ENCODE measurements at regions not wholly inside any gene's neighbourhood (a gene's known extent, or its start where the extent isn't known, plus 50 kb on each side); places are given as distances from the start of the nearest gene placed in this dataset.

GRCh38 chr7:125247514-125248098 lies 318.0 kb upstream of the POT1 start:
- Histone ChIP-seq H3K36me3 (no peaks in the 10 kb centered on the region), H3K27me3 (replicated peaks; ENCODE audit: insufficient read depth) (no peaks in the 10 kb centered on the region), H3K9me3 (no peaks in the 10 kb centered on the region), H3K4me1 (replicated peaks) (no peaks in the 10 kb centered on the region), H3K27ac (no peak overlapping the region), H3K4me3 (no peak overlapping the region)
- no peak for TF ChIP-seq POLR2A (IDR thresholded peaks at IDR 0.05)
- no peak for TF ChIP-seq POLR2AphosphoS5 (IDR thresholded peaks at IDR 0.05)
- TF ChIP-seq, protein P1, sequence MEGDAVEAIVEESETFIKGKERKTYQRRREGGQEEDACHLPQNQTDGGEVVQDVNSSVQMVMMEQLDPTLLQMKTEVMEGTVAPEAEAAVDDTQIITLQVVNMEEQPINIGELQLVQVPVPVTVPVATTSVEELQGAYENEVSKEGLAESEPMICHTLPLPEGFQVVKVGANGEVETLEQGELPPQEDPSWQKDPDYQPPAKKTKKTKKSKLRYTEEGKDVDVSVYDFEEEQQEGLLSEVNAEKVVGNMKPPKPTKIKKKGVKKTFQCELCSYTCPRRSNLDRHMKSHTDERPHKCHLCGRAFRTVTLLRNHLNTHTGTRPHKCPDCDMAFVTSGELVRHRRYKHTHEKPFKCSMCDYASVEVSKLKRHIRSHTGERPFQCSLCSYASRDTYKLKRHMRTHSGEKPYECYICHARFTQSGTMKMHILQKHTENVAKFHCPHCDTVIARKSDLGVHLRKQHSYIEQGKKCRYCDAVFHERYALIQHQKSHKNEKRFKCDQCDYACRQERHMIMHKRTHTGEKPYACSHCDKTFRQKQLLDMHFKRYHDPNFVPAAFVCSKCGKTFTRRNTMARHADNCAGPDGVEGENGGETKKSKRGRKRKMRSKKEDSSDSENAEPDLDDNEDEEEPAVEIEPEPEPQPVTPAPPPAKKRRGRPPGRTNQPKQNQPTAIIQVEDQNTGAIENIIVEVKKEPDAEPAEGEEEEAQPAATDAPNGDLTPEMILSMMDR (IDR thresholded peaks at IDR 0.05) = no peak
- intact Hi-C loops (cut with DNase I) = no loop called here
- DNase-seq (ENCODE audit: low spot score) = no peak
- WGBS = 88% methylated on average over 1 of the region's 1 CpG

GRCh38 chr7:125246706-125247105 lies 317.1 kb upstream of the POT1 start:
- H3K9me3 ChIP-seq = no peaks in the 10 kb centered on the region
- intact Hi-C loops (cut with DNase I) = no loop called here
- no peaks in the 10 kb centered on the region for H3K4me1 ChIP-seq (replicated peaks)
- no peaks in the 10 kb centered on the region for H3K27me3 ChIP-seq (replicated peaks; ENCODE audit: insufficient read depth)
- no peaks in the 10 kb centered on the region for H3K36me3 ChIP-seq
- no peak overlapping the region for H3K27ac ChIP-seq
- 63% methylated on average over 1 of the region's 1 CpG for WGBS
- no peak overlapping the region for H3K4me3 ChIP-seq
- no peak for DNase-seq (ENCODE audit: low spot score)
- TF ChIP-seq POLR2A (IDR thresholded peaks at IDR 0.05) (no peak), POLR2AphosphoS5 (IDR thresholded peaks at IDR 0.05) (no peak)
- TF ChIP-seq, protein P1 (IDR thresholded peaks at IDR 0.05) = no peak

DNA sequence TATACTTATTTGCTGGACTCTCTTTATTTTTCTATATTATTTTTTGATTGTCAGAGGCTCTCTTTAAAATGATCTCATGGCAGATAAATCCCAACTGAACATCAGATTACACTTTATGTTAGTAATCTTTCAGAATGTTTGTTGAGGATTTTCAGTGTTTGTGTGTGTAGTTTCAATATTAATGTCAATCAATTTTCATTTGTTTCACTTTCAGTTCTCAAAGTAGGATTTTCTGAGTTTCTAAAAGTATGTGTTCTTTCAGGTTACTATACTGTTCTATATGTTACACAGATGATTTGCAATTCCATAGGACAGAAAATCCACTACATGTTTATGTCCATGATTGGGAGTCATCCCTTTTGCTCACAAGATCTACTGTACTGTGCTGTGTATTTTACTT lies 311.9 kb upstream of the POT1 start:
- TF ChIP-seq POLR2A (IDR thresholded peaks at IDR 0.05) (no peak), POLR2AphosphoS5 (IDR thresholded peaks at IDR 0.05) (no peak)
- TF ChIP-seq, protein P1 (IDR thresholded peaks at IDR 0.05) = no peak
- Histone ChIP-seq H3K36me3 (no peaks in the 10 kb centered on the region), H3K4me3 (no peak overlapping the region), H3K27me3 (replicated peaks; ENCODE audit: insufficient read depth) (no peaks in the 10 kb centered on the region), H3K27ac (no peak overlapping the region), H3K9me3 (no peaks in the 10 kb centered on the region), H3K4me1 (replicated peaks) (no peaks in the 10 kb centered on the region)
- no peak for DNase-seq (ENCODE audit: low spot score)
- intact Hi-C loops (cut with DNase I) = no loop called here

GRCh38 chr7:125222596-125222995 lies 293.0 kb upstream of the POT1 start:
- no peak overlapping the region for H3K4me3 ChIP-seq
- no peaks in the 10 kb centered on the region for H3K9me3 ChIP-seq
- no peak for TF ChIP-seq POLR2A (IDR thresholded peaks at IDR 0.05)
- TF ChIP-seq POLR2AphosphoS5 (IDR thresholded peaks at IDR 0.05) = no peak
- TF ChIP-seq, protein P1 (IDR thresholded peaks at IDR 0.05) = no peak
- DNase-seq (ENCODE audit: low spot score) = no peak
- no peaks in the 10 kb centered on the region for H3K4me1 ChIP-seq (replicated peaks)
- no peaks in the 10 kb centered on the region for H3K36me3 ChIP-seq
- no peaks in the 10 kb centered on the region for H3K27me3 ChIP-seq (replicated peaks; ENCODE audit: insufficient read depth)
- no peak overlapping the region for H3K27ac ChIP-seq
- 52% methylated on average over 1 of the region's 1 CpG for WGBS
- intact Hi-C loops (cut with DNase I) = no loop called here

DNA sequence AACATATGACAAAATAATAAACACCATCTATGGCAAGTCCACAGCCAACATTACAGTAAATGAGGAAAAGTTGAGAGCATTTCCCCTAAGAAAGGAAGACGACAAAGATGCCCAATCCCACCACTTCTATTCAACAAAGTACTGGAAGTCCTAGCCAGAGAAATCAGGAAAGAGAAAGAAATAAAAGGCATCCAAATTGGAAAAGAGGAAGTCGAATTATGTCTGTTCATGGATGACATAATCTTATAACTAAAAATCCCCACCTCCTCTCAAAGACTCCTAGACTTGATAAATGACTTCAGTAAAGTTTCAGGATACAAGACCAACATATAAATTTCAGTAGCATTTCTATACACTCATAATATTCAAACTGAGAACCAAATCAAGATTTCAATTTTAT lies 288.5 kb upstream of the POT1 start:
- 93% methylated on average over 2 of the region's 2 CpGs for WGBS

More for the DNA sequence above, 288.5 kb upstream of the POT1 start:
- no peak for DNase-seq (ENCODE audit: low spot score)
- Histone ChIP-seq H3K27ac (no peak overlapping the region), H3K4me1 (replicated peaks) (no peaks in the 10 kb centered on the region), H3K4me3 (no peak overlapping the region), H3K36me3 (no peaks in the 10 kb centered on the region), H3K9me3 (no peaks in the 10 kb centered on the region), H3K27me3 (replicated peaks; ENCODE audit: insufficient read depth) (no peaks in the 10 kb centered on the region)
- TF ChIP-seq POLR2A (IDR thresholded peaks at IDR 0.05) (no peak), POLR2AphosphoS5 (IDR thresholded peaks at IDR 0.05) (no peak)
- TF ChIP-seq, protein P1 (IDR thresholded peaks at IDR 0.05) = no peak
- intact Hi-C loops (cut with DNase I) = no loop called here

All from prostate gland (tissue), 2 donors.